Breast epithelium (tissue), 4 donors: ENCODE measurements at regions not wholly inside any gene's neighbourhood (a gene's known extent, or its start where the extent isn't known, plus 50 kb on each side); places are given as distances from the start of the nearest gene placed in this dataset.

Experiments used
- DNase-seq, 2 donors: peaks; one replicate each; pipeline ENCODE4 v3.0.0-alpha.2; 2019; ENCODE audit warnings: low spot score in 2 of 2
- H3K27ac ChIP-seq, 2 donors: fragments of 200-600 bp; sonication (generic) in 1 of 2; one replicate each; pipeline ENCODE4 v1.5.1; 2016 to 2019; ENCODE audit warnings: mild to moderate bottlenecking in 1 of 2
- H3K27me3 ChIP-seq, 2 donors: fragments of 200-600 bp; sonication (generic) in 1 of 2; one replicate each; pipeline versions ENCODE4 v1.5.1 to v1.6.0; 2017 to 2019; ENCODE audit warnings: control low read depth in 1 of 2, mild to moderate bottlenecking in 1 of 2
- H3K36me3 ChIP-seq: fragments of 200-600 bp; one replicate; pipeline ENCODE4 v1.5.1; 2019
- H3K4me1 ChIP-seq, 2 donors: fragments of 200-600 bp; sonication (generic); one replicate each; pipeline ENCODE4 v1.5.1; 2016 to 2019; ENCODE audit warnings: control low read depth in 1 of 2
- H3K4me3 ChIP-seq, 3 donors: fragments of 200-600 bp; sonication (generic); 1 replicate in 2 of 3; 2 replicates in 1 of 3; pipeline ENCODE4 v1.5.1; 2016 to 2019; ENCODE audit warnings: mild to moderate bottlenecking in 3 of 3, moderate library complexity in 2 of 3
- H3K9me3 ChIP-seq, 2 donors: fragments of 200-600 bp; sonication (generic) in 1 of 2; one replicate each; pipeline ENCODE4 v1.5.1; 2016 to 2019; ENCODE audit warnings: control low read depth in 1 of 2
- POLR2A ChIP-seq: fragments of 450-650 bp; IDR thresholded peaks from one replicate; pipeline ENCODE4 v1.6.1; 2016; ENCODE audit warnings: antibody characterized with exemption, mild to moderate bottlenecking, moderate library complexity
- POLR2AphosphoS5 ChIP-seq, 3 donors: sonication (generic); formaldehyde crosslinking; IDR thresholded peaks; one replicate each; pipeline ENCODE4 v1.6.1; 2017; ENCODE audit warnings: antibody characterized with exemption in 3 of 3
- intact Hi-C: fragments of 100-400 bp; cut with DNase I; formaldehyde crosslinking; loops from one replicate; pipeline ENCODE4 v1.15.1; 2023; ENCODE audit warnings: low total_unique reads
- TF ChIP-seq, protein P1 (sequence below), 3 donors: fragments of 450-650 bp; IDR thresholded peaks; one replicate each; pipeline ENCODE4 v1.5.1; 2016 to 2017; ENCODE audit warnings: antibody characterized with exemption in 3 of 3, mild to moderate bottlenecking in 3 of 3, moderate library complexity in 3 of 3

DNA sequence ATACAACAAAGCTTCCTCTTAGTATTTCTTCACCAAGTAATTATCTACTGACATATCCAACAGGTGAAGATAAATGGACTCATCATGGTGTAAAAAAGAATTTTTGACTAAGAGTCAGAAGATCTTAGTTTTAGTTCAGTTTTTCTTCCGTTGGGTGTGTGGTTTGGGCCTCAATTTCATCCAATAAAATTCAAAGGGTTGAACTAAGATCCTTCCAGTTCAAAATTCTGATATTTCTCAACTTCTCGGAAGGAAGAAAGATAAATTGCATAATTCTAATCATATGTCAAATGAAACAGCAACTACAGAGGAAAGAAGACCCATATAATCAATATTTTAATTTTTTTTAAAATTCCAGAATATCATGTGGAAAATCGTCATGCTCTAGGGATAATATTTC, 192.7 kb downstream of the SPRY1 start:
- Histone ChIP-seq H3K27ac (no peak overlapping the region), H3K36me3 (no peaks in the 10 kb centered on the region), H3K27me3 (no peaks in the 10 kb centered on the region), H3K4me3 (no peak overlapping the region), H3K4me1 (no peaks in the 10 kb centered on the region), H3K9me3 (no peaks in the 10 kb centered on the region)
- no peak for DNase-seq
- intact Hi-C loops, result no loop called here
- TF ChIP-seq POLR2A, result no peak

DNA sequence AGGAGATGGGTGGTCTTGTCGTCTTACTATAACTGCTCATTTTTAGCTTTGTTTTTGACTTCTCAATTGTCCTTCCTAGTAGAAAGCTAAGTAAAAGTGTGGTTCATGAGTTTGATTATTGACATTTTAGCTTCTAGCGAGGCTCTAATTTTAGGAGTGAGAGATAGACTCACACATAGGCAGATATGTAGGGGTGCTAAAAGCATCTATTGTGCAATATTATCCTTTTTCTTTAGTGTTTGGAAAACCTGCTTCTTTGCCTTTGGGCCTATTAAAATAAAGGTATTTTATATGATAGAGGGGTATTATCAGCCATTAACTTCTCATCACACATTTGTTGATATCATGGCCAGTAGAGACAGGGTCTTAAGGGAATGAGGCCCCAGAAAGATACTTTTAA, 195.3 kb downstream of the SPRY1 start:
- intact Hi-C loops, result no loop called here
- Histone ChIP-seq H3K9me3 (no peaks in the 10 kb centered on the region), H3K27me3 (no peaks in the 10 kb centered on the region), H3K4me3 (no peak overlapping the region), H3K27ac (no peak overlapping the region), H3K4me1 (no peaks in the 10 kb centered on the region), H3K36me3 (no peaks in the 10 kb centered on the region)
- DNase-seq, result no peak
- TF ChIP-seq, protein P1, sequence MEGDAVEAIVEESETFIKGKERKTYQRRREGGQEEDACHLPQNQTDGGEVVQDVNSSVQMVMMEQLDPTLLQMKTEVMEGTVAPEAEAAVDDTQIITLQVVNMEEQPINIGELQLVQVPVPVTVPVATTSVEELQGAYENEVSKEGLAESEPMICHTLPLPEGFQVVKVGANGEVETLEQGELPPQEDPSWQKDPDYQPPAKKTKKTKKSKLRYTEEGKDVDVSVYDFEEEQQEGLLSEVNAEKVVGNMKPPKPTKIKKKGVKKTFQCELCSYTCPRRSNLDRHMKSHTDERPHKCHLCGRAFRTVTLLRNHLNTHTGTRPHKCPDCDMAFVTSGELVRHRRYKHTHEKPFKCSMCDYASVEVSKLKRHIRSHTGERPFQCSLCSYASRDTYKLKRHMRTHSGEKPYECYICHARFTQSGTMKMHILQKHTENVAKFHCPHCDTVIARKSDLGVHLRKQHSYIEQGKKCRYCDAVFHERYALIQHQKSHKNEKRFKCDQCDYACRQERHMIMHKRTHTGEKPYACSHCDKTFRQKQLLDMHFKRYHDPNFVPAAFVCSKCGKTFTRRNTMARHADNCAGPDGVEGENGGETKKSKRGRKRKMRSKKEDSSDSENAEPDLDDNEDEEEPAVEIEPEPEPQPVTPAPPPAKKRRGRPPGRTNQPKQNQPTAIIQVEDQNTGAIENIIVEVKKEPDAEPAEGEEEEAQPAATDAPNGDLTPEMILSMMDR (IDR thresholded peaks at IDR 0.05), result no peak
- no peak for TF ChIP-seq POLR2A
- TF ChIP-seq POLR2AphosphoS5 (IDR thresholded peaks at IDR 0.05), result no peak

DNA sequence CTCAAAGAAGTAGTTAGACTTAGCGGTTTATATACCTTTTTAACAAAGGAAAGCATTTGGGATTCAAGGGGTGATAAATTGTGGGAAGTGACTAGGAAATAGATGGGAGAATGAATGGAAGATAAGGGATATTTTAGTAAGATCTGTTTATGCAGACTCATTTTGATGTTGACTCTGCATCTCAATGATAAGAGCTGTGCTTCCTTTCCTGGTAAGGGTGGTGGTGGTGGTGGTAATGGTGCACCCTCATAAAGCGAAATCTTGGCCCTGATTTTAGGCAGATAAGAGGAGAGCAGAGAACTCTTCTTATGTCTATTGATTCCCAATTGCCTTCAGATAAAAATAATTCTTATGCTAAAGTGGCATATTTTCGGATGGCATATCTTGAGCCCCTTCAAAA, 197.1 kb downstream of the SPRY1 start:
- DNase-seq, result no peak
- intact Hi-C loops, result no loop called here
- Histone ChIP-seq H3K27ac (no peak overlapping the region), H3K4me3 (no peak overlapping the region), H3K9me3 (no peaks in the 10 kb centered on the region), H3K36me3 (no peaks in the 10 kb centered on the region), H3K27me3 (no peaks in the 10 kb centered on the region), H3K4me1 (no peaks in the 10 kb centered on the region)
- TF ChIP-seq POLR2A (no peak), POLR2AphosphoS5 (IDR thresholded peaks at IDR 0.05) (no peak)
- TF ChIP-seq, protein P1 (IDR thresholded peaks at IDR 0.05), result no peak

DNA sequence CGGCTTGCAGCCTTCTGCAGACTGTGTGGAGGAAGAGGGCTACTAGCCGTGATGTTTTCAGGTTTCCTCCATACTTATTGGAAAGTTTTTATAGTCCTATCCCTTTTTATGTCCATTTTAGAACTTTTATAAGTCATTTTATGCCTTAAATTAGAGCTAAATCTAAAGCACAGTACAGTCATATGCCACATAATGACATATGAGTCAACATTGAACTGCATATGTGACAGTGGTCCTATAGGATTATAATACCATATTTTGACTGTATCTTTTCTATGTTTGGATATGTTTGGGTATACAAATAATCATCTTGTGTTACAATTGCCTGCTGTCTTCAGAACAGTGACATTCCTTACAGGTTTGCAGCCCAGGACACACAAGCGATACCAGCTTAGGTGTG, 200.2 kb downstream of the SPRY1 start:
- H3K27ac ChIP-seq, result no peak overlapping the region
- intact Hi-C loops, result no loop called here
- TF ChIP-seq, protein P1 (IDR thresholded peaks at IDR 0.05), result no peak
- no peak for TF ChIP-seq POLR2AphosphoS5 (IDR thresholded peaks at IDR 0.05)
- no peak for TF ChIP-seq POLR2A
- H3K9me3 ChIP-seq, result no peaks in the 10 kb centered on the region
- H3K27me3 ChIP-seq, result no peaks in the 10 kb centered on the region
- peaks cover 0 to 6% of the 10 kb centered on the region in 2 donors for H3K4me1 ChIP-seq
- no peak overlapping the region for H3K4me3 ChIP-seq
- no peak for DNase-seq
- no peaks in the 10 kb centered on the region for H3K36me3 ChIP-seq

DNA sequence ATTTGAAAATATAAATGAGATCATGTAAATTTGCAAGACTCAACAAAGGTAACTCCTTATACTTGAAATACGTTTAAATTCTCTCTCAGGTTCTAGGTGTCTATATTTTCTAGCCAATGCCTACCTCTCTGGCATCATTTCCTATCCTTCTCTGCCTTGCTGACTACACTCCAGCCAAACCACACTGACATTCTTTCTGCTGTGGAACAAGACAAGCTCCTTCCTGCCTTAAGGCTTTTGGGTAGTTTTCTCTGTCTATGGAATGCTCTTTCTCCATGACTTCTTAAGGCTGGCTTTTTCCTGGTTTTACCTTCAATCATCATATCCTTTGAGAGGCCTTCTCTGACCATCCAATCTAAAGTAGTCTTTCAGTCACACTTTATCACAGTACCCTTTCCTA, 201.0 kb downstream of the SPRY1 start:
- H3K4me1 ChIP-seq, result peaks cover 0 to 6% of the 10 kb centered on the region in 2 donors
- no peak overlapping the region for H3K4me3 ChIP-seq
- H3K36me3 ChIP-seq, result no peaks in the 10 kb centered on the region
- DNase-seq, result peak in 1 of 2 donors; percentile 33
- H3K27ac ChIP-seq, result peak overlapping the region; percentile 59 to 73
- intact Hi-C loops, result no loop called here
- no peak for TF ChIP-seq POLR2A
- TF ChIP-seq, protein P1 (IDR thresholded peaks at IDR 0.05), result no peak
- no peak for TF ChIP-seq POLR2AphosphoS5 (IDR thresholded peaks at IDR 0.05)
- H3K27me3 ChIP-seq, result no peaks in the 10 kb centered on the region
- H3K9me3 ChIP-seq, result no peaks in the 10 kb centered on the region

DNA sequence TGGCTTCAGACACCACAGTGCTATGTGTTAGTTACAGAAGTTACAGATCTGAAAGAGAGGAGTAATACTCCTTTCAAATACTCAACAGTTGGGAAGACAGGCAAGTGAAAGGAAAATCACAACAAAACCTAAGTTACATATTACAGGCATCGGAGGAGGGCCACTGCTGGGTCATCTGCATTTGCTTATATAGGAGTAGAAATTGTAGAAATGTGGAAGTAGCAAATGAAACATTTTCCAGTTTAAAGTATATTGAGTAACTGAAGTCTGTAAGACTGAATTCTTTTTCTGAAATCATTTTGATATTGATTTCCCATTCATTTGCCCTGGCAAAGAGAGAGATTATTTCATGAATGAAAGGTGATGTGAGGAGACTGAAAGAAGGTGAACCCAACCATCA, 201.7 kb downstream of the SPRY1 start:
- TF ChIP-seq, protein P1 (IDR thresholded peaks at IDR 0.05), result no peak
- TF ChIP-seq POLR2A, result no peak
- no peak for TF ChIP-seq POLR2AphosphoS5 (IDR thresholded peaks at IDR 0.05)
- no peak overlapping the region for H3K4me3 ChIP-seq
- intact Hi-C loops, result no loop called here
- H3K27ac ChIP-seq, result peak overlapping the region; percentile 59 to 73
- H3K27me3 ChIP-seq, result no peaks in the 10 kb centered on the region
- no peak for DNase-seq
- H3K9me3 ChIP-seq, result no peaks in the 10 kb centered on the region
- no peaks in the 10 kb centered on the region for H3K36me3 ChIP-seq
- H3K4me1 ChIP-seq, result peaks cover 0 to 6% of the 10 kb centered on the region in 2 donors
